NCI-H226 (cell line): ENCODE measurements at regions not wholly inside any gene's neighbourhood (a gene's known extent, or its start where the extent isn't known, plus 50 kb on each side); places are given as distances from the start of the nearest gene placed in this dataset.

Experiments used
- DNase-seq: peaks from one replicate; pipeline ENCODE4 v3.0.0-alpha.2; 2015

DNA sequence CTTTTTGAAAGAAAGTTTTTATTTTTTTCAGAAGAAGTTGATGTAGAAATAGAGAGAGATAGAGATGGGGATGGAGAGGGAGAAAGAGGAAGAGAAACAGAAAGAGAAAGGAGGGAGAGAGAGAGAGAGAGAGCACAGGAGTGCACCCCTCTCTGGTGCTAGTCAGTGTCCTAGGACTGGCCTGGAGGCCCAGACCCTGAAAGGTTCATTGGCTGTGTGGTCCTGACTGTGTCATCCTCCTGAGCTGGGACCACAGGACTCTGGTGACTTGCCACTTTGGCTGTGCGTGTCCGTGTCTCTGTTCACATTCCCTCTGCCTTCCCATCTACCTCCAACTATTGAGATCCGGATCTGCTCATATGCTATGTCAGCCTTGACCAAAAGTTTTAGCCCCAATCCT lies 62.1 kb upstream of the SHH start:
- no peak for DNase-seq

DNA sequence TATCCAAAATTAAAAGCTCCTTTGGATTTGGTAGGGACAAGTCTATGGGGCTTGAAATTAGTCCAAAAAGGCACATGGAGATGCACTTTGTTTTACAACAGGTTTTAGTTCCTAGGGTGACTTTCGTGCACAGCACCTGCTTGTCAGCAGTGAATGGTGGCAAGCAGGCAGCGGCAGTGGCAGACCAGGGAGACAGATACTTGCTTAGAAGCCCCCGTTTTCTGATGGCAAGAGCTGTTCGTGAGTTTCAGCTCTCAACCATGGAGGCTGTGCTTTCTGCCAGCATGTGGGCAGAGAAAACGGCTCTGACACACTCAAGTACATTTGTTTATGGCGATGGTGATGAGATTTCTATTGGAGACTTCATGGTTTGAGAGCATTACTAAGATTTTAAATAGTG lies 61.7 kb upstream of the SHH start:
- DNase-seq = no peak

DNA sequence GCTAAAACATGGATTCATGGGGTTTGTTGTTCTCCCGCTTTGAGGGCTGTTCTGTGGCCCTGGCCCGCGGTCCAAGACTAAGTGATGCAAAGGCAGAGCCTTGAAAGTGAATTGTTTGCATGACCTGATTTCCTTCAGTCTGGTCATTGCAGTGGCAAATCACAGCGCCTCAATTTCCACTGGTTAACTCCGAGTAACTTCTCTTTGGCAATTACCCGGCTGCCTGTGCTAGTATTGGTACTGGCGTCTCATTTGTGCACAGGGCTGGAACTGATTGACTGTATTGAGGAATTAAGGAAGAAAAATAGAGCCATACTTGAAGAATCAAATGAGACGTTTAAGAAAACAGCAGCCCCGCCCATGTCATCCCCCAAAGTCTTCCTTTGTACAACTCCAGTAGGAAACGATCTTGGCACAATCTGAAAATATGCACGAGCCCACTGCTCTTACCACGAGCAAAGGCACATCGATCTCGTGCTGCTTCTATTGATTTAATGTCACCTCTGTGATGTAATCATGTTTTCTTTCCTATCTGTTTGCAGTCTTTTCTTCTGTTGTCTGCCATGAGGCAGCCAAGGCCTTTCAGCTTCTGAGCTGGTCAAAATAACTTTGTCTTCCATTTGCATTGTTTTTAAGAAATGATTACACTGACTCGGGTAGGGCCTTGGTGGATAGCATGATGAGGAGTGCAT lies 60.6 kb upstream of the SHH start:
- no peak for DNase-seq

DNA sequence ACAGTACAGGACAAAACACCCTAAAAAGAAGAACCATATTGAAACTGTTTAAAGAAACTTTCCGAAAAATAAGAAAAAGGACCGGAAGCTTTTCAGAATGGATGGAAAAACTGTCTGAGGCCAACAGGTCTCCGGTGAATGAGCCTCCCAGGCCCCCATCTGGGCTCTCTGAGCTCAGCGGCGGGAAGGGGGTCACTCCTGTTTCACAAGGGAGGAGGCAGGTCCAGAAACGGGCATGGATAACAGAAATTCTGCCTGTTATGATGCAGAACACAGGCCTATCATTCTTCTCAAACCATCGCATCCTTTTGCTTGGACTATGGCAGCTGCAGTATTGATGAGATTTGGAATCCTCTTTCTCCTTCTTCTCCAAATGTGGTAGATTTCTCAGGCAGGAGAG lies 58.9 kb upstream of the SHH start:
- DNase-seq = no peak

DNA sequence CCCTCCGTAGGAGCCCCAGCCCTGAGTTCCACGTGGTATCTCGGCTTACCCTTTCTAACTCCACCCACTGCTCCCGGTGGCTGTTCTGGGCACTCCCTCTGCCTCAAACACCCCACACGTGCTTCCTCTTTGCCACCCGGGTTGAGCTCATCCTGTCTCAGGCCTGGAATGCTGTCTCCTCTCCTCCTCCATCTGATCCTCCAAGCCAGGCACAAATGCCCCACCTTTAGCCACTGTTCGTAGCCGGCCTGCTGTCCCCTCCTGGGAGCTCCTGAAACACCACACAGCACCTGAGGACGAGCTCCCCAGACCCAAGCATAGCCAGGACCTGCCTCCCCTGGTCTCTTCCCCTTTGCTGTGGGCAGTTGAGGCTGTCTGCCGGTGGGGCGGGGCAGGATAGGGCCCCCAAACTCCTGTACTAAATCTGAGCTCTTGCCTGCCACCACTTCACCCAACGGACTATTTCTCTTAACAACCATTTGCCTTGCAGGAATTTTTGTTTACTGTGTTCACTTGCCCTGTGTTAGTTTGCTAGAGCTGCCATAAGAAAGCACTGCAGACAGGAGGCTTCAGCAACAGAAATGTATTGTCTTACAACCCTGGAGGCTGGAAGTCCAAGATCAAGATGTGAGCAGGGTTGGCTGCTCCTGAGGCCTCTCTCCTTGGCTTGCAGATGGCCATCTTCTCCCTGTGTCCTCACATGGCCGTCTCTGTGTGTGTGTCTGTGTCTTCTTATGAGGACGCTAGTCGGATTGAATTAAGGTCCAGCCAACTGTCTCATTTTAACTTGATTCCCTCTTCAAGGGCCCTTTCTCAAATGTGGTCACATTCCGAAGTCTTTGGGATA lies 58.3 kb upstream of the SHH start:
- no peak for DNase-seq

DNA sequence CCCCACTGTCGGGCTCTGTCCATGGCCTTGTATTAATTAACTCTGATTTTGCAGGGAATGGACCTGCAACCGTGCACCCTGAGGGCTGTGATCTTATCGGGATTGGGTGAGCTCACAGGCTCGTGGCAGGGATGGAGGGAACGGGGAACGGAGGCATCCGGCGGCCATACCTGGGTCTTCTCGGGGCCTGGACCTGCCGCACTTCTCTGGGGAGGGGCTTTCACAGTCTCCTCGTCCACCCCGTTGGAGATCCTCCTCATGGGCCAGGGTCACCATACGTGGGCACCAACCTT lies 57.5 kb upstream of the SHH start:
- no peak for DNase-seq

DNA sequence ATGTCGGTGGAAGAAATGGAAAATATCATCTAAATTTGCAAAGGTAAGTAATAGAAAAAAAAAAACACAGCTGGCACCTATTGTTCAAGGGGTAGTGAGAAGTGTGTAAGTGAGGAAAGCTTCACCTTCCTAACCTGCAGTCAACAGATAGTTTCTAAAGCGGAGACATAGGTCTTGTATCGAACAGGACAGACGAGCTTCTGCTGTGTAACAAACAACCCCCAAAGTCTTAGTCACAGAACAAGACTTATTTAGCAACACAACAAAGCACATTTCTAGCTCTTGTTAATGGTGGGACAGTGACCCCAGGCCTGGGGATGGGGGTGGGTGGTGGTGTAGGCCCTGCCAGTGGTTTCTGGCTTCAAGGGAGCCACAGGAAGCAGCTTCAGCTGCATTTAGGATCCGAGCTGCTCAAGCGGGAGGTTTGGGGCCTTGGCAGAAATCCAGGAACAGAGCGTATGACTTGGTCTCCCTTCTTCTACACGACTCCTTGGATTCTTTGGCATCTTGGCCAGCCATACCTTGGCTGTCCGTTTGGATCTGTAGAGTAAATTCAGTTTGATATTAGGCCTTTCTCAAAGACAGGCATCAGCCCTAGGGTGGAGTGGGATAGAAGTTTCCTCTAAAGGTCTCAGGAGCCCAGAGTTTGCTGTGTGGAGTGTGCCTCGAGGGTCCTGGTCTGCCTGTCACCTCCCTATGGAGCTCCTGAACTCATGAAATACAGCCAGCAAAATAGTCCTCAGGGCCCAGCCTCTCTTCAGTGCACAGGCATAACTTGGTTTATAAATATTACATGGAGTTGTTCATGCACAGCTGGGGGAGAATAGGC lies 56.9 kb upstream of the SHH start:
- no peak for DNase-seq

DNA sequence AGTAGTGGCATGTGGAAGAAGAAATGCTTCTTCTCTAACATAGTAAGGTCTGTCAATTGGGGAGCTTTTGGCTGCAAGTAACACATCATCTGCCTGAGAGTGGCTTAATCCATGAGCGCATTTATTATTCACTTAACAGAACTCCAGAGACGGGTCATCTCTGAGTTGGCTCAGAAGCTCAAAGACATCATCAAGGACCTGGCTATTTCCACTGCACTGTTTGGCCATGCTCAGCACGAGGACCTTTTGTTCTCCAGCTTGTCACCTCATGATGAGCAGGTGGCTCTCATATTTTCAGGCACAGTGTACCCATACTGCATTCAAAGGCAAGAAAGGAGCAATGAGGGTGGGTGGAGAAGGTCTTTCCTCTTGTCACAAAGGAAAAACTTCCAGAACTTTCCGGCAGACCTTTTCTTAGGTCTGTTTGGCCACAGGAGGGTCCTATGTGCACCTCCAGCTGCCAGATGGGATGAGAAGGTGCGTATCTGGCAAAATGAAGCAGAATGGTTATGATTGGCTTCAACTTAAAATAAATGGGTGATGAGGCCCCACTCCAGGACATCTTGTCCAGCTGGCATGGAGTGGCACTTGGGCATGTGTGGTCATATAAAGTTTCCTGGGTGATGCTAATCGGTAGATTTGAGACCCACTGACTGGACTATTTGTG lies 55.6 kb upstream of the SHH start:
- no peak for DNase-seq

DNA sequence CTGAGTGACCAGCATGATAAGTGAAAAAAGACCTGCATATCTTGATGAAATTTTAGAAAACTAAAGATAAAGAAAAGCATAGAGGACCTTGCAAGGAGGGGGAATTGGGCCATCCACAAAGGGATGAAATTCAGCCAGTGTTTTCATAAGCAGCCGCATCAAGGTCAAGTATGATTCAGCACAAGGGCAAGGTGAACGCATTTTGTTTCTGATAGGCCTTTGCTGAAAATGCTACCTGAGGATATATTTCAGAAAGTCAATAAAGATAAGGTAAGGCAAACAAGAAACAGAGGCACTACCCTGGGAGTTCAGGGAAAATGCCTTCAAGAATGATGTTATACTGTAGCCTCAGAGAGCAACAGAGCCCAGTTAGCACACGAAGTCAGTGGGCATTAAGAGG lies 55.0 kb upstream of the SHH start:
- no peak for DNase-seq

DNA sequence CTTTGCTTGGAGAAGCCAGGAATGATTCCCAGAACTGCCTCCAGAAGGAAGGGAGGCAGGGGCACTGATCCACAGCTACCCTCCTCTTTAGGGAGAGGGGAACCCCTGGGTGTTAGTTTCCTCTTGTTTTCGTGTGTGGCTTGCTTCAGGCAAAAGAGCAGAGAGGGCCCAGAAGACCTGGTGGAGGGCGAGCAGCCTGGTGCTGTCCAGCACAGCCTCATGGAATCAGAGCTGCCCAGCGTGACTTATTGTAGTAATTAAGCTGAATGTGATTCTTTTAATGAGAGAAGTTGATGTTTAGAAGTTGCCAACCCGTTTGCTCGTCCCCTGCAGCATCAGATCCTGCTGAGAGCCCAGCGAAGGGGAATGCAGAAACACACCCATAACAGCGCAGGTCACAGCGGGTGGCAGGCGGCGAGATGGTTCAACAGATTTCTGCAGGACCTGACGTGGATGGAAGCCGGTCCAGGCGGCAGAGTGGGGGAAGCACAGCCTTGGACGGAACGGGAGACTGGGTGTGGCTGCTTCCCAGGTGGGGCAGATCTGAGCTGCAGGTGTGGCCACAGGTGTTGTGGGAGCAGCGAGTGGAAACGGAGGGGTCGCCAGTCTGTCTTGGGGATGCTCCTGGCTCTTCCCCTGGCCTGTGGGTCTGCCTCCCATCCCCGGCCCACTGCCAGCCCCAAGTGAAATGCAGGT lies 53.7 kb upstream of the SHH start:
- no peak for DNase-seq

DNA sequence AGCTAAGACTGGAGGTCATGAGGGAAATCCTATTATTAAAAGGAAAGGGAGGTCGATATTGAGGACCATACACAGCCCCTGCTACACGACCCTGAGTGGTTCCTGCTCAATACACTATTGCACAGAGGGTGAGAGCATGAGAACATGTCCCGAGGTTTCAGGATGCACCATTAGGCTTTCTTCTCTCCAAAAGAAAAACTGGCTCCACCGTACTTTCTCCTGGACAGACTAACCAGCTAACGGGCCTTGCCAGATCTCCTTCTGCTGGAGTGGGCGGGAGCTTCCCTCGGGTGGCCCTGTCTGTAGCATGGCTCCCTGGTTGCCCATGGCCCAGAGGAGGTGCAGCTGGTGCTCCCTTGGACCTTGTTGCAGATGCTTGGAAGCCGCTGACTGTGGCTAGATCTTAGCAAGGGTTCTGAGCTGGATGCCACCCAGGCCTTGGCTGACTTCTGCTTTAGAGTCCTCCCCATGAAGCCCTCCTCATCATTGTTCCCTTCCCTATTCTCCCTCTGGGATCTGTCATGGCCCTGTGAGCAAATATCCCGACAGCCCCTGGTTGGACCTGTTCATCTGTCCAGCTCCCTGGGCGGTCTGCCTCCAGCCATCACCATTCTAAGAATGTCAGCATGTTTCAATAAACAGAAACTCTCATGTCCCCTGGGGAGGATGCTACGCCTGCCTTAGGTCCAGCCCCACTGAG lies 52.9 kb upstream of the SHH start:
- DNase-seq = no peak

DNA sequence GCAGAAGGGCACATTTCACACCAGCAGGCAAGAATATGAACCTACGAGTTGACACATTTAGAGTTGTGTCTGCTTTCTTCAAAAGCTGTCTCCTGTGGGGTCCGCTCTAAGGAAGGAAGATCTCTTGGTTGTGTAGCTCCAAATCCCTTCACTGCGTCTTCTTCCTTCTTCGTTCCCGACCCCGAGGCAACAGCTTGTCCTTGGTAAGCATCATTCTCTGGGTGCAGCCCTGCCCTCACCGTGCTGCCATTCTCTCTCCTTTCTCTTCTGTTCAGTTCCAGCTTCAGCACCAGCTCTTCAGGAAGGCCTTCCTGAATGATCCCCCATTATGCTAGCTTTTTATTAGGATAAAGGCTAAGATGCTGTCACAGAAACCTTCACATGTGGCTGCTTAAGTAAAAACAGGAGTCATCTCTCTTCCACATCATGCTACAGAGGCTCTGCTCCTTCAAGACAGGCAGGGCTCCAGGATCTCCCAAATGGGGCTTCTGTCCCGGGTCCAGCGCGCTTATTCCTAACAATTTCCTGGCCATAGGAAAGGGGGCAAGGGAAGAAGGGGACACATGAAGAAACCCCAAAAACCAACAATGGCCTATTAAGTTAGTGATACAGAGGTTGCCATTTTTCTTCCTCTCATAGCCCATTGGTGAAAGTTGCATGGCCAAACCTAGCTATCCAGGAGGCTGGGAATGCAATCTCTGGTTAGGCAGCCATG lies 52.2 kb upstream of the SHH start:
- DNase-seq = no peak

DNA sequence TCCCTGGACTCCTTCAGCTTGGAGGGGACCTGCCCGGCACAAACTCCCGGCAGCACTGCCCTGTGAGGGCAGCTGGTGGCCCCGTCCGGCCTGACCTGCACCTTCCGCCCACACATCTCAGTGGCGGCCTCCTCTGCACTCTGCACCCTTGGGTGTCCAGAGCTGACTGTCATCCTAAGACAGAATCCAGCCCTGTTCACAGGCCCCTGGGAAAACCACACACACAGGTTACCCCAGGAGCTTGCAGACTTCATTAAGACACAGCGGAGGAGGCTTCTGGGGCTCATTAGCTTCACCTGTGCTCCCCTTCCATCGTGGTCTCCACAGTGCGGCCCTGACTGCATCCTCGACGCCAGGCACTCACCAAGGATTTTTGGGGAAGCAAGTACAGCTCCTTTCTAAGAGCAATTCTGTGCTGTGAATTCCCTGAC lies 51.5 kb upstream of the SHH start:
- DNase-seq = no peak

DNA sequence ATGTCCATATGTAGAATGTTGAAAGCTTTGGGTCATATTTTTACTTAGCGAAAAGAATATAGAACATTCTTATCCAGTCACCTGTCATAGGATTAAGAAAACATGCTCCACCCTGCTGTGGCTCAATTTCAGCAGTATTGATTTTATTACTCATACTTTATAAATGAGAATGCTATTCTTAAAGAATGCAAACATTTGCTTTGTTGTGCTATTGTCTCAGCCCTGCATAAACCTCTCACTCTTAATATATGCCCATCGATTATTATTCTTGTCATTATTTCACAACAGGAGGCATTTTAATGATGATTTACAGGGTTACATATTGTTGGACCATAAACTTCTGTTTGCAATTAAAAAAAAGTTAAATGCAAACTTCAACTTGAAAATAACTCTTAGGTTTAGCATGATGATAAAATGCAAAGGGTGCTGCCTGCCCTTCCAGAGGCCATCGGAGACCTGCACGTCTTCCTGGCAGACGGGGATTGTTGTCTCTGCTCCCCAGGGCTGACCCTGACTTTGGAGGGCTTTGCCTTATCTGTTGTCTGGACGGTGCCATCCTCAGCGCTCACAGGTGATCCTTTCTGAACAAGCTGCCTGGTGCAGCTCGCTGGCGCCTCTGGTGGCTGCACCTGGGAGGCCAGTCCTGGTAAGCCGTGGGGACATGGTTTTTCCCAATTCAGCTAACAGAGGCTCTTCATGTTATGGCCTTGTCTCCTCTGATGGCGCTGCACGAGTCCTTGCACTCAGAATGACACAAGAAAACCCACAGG lies 50.0 kb upstream of the SHH start:
- no peak for DNase-seq
